HG02885 (cell line): ENCODE measurements at regions not wholly inside any gene's neighbourhood (a gene's known extent, or its start where the extent isn't known, plus 50 kb on each side); places are given as distances from the start of the nearest gene placed in this dataset.
"Not testable (repeated sequence)": the region's sequence is repeated elsewhere in the genome, so short reads cannot be mapped to it uniquely, and the experiment has no call there.

Source experiments
- ATAC-seq: cut with Tn5 transposase; IDR thresholded peaks from one replicate; pipeline ENCODE4 v1.9.1; 2021; ENCODE audit warnings: mild to moderate bottlenecking; ENCODE audit not compliant: unreplicated experiment, poor library complexity

DNA sequence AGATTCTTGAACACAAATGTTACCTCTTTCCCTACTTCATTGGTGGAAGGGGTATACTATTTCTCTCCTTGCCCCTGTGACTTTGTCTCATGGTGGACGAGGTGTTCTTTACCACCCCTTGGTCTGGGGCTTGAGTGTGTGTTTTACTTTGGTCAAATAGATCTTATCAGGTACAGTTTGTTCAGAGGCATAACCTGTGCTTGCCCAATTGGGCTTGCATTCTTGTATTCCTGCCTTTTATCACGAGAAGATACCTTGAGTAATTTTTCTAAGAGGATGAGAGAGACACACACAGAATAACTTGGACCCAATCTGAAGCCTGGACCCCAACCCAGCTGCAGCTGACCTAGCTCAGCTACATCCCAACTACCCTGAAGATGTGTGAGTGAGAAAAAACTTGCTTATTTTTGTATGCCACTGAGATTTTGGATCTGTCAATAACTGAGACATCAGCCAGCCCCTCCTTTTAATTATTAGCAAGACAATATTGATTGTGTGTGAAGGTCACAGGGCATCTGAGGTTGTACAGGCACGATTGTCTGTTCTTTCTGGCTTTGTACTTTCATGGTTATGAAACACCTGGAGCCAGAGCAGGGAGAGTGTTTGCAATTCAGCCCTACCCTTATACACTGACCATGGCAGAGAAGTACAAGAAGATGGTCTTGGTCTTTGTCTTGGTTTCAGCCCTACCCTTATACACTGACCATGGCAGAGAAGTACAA, 204.7 kb upstream of the SLC35B3 start:
- no peak for ATAC-seq

DNA sequence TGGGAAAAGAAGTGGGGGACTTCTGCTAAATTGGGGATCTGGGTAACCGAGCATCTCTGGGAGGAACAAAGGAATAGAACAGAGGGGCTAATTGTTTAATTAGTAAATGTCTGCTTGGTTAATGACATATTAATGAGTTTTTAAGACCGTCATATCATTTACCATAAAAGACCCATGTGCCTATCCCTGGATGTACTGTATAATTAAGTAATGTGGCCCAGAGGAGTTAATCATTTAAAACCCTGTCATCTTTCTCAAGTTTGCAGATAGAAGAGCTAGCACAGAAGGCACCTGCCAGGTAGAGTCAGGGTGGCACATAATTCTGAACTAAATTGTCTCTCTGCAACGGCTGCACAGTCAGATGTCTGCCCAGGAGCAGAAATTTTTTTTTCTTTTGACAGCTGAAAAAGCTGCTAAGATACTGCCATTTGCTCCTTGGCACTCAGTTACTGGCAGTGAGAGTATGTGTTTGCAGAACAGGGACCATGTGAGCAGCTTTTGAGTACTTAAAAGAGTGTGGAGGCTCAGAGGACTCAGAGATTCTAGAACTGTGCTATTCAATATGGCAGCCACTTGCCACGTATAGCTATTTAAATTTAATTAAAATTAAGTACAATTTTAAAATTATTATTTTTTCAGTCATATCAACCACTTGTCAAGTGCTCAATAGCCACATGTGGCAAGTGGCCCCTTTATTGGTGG, 202.7 kb upstream of the SLC35B3 start:
- no peak for ATAC-seq

- no peak for ATAC-seq
These were observed 198.4 kb upstream of the SLC35B3 start for GRCh38 chr6:8633762-8634161.

DNA sequence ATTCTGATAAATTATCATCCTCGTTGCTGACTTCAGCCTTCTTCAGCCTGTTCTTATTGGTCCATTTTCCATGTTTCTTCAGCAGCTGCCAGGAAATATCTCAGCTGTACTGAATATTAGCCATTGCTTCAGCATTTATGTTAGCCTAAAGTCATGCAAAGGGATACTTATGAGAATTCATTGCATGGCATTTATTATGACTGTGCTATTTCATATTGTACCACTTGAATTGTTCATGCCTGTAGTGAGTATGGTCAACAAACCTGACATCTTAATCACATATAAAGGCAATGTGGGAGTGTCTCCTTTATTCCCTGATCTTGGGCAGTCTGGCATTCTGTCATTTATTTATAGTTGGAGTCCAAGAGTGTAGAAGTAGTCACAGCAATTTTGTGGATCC, 193.4 kb upstream of the SLC35B3 start:
- no peak for ATAC-seq

DNA sequence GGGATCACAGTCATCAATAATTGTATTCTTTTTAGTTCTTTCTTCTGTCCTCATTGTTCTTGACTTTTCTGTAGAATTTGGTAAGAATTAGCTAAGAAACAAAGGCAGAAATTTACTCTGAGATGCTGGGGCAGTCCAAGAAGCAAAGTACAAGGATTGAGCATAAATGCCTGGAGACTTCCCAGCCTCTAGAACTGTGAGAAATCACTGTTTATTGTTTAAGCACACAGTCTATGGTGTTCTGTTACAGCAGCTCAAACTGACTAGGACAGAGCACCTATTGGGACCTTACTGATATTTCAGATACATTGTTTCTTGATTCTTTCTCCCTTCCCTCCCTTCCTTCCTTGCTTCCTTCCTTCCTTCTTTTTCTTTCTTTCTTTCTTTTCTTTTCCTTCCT, 192.7 kb upstream of the SLC35B3 start:
- ATAC-seq: no peak

DNA sequence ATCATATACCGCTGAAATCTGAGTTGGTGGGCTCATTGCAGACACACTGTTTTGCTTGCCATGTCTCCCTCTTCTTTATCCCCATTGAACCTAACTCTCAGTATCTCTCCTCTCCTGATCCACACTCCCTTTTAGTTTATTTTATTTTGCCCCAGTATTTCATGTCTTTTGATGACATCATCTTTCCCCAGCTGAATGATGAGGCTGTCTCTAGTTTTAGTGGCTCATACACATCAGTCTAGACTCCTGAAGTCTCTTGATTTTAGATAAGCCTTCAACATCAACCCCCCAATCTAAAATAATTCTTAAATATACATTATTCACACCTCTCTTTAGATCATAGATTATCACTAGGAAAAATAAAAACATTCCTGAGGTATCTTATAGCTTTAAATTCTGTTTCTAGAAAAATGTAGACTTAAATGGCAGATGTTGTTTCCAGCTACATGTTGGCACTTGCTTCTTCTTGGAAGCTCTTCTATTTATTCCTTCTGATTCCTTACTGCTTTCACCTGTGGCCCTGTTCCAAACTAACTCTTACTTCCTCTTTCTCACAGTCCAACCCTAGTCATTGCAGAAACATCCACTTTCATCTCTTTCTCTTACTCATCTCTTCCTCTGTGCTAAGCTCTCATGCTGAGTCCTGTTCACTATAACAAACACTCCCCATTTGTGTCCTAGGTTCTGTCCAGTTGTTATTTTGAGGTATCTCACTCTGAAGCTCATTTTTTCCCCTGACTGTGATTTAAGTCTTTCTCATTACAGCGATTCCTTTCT, 191.9 kb upstream of the SLC35B3 start:
- peak; percentile 91 for ATAC-seq

DNA sequence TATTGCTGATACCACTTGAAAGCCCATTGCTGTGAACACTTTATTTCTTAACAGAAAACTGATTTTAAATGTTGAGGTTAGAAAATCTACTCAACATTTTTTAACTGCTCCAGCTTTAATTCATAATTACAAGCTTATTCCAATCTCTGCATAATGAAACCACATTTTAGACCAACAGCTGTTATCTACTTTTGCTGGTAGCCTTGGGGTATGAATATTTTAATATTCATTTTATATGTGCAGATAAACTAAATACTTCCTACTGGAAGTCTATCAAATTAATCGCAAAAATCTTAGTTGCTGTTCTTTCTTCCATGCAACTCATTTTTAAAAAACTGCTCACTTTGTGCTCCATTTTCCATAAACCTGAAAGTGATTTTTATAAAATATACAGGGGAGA, 189.3 kb upstream of the SLC35B3 start:
- no peak for ATAC-seq

GRCh38 chr6:8623441-8623840, 188.1 kb upstream of the SLC35B3 start:
- no peak for ATAC-seq

GRCh38 chr6:8619853-8620252, 184.5 kb upstream of the SLC35B3 start:
- ATAC-seq: no peak

GRCh38 chr6:8619408-8619807, 184.1 kb upstream of the SLC35B3 start:
- not testable (repeated sequence) for ATAC-seq

DNA sequence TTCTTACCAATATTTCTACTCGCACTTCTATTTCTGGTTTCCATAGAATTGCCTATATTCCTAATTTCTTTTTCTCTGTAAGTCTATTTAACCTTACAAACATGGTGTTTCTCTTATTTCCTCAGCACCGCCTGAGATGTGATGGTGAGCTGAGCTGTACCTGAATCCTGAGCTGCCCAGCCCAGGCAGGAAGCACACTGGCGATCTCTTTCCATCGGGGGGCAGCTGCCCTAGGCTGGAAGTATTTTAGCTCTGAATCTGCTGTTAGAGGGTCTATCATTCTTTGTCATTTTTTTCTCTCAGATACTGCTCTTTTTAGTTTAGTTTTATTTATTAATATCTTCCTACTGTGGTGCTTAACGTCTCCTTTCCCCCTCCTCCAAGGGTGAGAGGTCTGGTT, 173.4 kb upstream of the SLC35B3 start:
- ATAC-seq: no peak

GRCh38 chr6:8589941-8590729, 154.8 kb upstream of the SLC35B3 start:
- ATAC-seq: no peak

GRCh38 chr6:8588176-8588575, 152.8 kb upstream of the SLC35B3 start:
- ATAC-seq: no peak

DNA sequence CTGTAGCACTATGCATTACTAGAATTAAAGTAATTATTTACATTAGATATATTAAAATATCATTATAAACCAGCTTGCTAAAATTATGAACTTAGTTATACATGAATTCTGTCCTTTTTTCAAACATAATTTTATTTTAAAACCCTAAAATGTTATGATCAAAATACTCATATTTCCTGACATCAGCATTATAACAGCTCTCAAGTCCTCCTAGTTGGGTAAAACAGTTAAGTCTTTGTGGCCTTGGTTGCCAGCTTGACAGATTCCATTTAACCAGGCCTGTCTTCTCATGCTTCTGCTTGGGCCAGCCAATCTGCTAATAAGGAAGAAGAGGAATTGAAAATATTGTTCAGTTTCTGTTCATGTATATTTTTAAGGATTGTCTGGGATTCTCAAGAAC, 147.9 kb upstream of the SLC35B3 start:
- no peak for ATAC-seq

DNA sequence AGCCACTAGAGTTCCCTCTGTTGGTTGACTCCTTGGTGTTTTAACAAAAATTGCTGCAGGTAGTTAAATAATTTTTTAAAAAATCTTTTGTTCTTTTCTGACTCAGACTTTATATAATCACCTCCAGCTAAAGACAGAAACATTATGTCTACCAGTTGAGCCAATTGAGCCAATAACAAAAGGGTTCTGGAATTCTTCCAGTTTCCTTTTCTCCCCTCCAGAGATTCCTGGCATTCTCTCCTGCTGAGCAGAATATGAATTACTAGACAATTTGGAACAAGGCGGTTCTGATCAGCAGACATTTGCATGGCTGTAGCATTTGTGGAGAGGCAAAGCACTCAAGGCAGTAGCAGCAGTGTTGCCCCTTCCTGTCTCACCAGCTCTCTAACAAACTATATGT, 144.0 kb upstream of the SLC35B3 start:
- no peak for ATAC-seq

DNA sequence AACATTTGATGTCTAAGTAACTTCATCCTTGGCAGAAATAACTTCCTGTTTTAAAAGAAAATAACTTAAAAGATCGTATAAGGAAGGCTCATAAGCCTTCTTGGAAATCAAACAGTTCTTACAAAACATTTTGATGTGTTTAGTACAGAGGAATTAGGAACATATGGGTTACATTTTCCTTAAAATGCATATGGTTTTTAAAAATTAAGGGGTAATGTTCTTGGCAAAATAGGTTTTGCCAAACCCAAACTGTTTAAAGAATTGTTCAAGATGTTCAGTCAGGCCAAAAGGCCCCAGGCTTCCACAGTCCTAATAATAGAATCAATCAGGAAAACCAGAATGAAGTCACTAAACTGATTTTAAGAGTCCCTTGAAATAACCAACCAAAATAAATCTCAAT, 142.7 kb upstream of the SLC35B3 start:
- ATAC-seq: no peak

DNA sequence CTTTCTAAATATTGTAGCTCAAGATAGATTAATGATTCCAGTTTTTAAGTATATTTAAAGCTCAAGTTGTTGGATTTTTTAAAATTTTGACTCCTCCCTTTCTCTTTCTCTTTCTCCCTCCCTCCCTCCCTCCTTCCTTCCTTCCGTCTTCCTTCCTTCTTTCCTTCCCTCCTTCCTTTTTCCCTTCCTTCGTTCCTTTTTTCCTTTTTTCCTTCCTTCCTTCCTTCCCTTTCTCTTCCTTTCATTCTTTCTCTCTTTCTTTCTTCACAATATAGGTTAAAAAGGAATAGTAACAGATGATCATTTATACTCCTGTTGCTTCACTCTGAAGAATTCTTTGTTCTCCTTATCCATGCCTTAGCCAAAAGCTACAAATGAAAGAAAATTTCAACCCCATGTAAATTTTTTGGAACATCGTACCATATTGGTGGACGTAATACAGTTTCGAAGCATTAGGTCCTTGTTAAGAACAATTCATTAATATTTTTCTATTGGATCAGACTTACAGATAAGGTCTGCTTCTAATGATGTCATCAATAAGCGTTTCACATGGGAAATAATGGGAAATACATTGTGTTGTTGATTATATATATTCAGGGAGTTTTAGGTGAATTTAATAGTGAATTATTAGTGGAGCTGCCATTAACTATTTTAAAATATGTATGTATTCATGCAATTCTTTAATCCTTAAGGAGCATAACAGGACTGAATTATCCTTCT, 139.6 kb upstream of the SLC35B3 start:
- no peak for ATAC-seq

- no peak for ATAC-seq
These were observed 139.0 kb upstream of the SLC35B3 start for GRCh38 chr6:8574311-8574710.

GRCh38 chr6:8570256-8570920, 135.0 kb upstream of the SLC35B3 start:
- no peak for ATAC-seq
